A673 (cell line): ENCODE measurements at regions not wholly inside any gene's neighbourhood (a gene's known extent, or its start where the extent isn't known, plus 50 kb on each side); places are given as distances from the start of the nearest gene placed in this dataset.

Source experiments
- EZH2 ChIP-seq: fragments of 200-600 bp; sonication (generic); IDR thresholded peaks from 2 replicates; pipeline ENCODE4 v1.6.1; 2017; ENCODE audit warnings: borderline replicate concordance, low read depth, mild to moderate bottlenecking, mixed read lengths, antibody characterized with exemption, low read length; ENCODE audit not compliant: poor library complexity, severe bottlenecking
- TF ChIP-seq, protein P1 (sequence below): fragments of 300-800, 200-600 bp; sonication (generic); conservative IDR thresholded peaks from 2 replicates; pipeline ENCODE4 v1.5.1; 2017; ENCODE audit warnings: low read depth, mild to moderate bottlenecking, antibody characterized with exemption, low read length, moderate library complexity, mixed read lengths

DNA sequence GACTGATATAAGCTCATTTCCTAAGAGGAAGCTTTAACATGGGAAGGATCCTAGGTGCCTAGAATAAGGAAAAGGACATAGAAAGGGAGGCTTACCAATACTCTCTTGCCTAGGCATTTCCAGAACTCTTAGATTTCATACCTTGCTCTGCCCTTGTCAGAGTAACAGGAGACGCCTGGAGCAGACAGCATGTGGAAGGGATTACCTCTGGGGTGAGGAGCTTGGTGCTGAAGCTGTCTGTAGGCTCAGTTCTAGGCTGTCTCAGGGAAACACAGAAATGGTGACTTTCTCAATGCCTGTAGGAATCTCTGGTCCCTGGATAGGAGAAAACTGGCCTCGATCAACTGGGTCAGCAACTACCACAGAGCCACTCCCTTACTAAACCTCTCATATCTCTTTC lies 150.0 kb downstream of the SLC4A3 start:
- TF ChIP-seq, protein P1, sequence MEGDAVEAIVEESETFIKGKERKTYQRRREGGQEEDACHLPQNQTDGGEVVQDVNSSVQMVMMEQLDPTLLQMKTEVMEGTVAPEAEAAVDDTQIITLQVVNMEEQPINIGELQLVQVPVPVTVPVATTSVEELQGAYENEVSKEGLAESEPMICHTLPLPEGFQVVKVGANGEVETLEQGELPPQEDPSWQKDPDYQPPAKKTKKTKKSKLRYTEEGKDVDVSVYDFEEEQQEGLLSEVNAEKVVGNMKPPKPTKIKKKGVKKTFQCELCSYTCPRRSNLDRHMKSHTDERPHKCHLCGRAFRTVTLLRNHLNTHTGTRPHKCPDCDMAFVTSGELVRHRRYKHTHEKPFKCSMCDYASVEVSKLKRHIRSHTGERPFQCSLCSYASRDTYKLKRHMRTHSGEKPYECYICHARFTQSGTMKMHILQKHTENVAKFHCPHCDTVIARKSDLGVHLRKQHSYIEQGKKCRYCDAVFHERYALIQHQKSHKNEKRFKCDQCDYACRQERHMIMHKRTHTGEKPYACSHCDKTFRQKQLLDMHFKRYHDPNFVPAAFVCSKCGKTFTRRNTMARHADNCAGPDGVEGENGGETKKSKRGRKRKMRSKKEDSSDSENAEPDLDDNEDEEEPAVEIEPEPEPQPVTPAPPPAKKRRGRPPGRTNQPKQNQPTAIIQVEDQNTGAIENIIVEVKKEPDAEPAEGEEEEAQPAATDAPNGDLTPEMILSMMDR = no peak
- TF ChIP-seq EZH2 = no peak
